Umbilical cord (tissue), 1 donor: ENCODE measurements at regions not wholly inside any gene's neighbourhood (a gene's known extent, or its start where the extent isn't known, plus 50 kb on each side); places are given as distances from the start of the nearest gene placed in this dataset.
"Not testable (repeated sequence)": the region's sequence is repeated elsewhere in the genome, so short reads cannot be mapped to it uniquely, and the experiment has no call there.

ENCODE experiments used
- DNase-seq: peaks from one replicate; pipeline ENCODE4 v3.0.0-alpha.2; 2015; ENCODE audit warnings: low spot score

GRCh38 chr3:154678041-154678654 lies 248.2 kb upstream of the GPR149 start:
- peak; percentile 28 for DNase-seq

DNA sequence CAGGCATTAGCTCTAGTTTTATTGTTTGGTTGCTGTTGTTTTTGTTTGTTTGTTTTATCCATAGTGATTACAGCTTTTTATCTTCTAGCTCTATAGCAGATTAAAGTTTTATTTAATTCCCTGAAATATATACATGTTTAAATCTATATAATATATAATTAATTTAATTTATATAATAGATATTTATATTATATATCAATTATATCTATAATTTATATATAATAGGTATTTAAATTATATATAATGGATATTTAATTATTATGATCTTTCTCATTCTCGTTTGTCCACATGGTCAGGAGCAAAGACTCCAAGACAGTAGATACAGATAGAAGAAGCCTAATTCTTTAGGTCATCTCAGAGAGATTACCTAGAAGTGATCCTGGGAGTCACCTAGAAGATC lies 238.8 kb upstream of the GPR149 start:
- DNase-seq = no peak

GRCh38 chr3:154668187-154668586 lies 238.2 kb upstream of the GPR149 start:
- no peak for DNase-seq

GRCh38 chr3:154666542-154666941 lies 236.6 kb upstream of the GPR149 start:
- no peak for DNase-seq

DNA sequence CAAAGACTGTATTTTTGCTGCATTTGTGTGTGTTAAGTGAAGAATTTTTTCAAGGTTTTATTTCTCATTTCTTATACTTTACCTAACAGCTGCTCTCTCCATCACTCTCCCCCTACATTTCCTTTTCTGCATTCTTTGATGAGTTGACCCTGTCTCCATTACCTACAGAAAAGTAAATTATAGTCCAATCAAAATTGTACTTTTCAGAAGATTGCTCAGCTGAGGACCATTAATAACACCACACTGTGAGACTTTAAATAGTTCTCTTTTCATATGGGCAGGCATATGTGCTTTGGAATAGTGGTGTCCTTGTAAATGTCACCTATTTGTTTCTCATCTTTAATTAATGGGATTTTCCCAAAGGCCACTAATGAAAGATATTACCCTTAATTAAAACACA lies 234.7 kb upstream of the GPR149 start:
- DNase-seq = no peak

GRCh38 chr3:154662851-154663250 lies 232.9 kb upstream of the GPR149 start:
- DNase-seq = no peak

GRCh38 chr3:154660811-154661210 lies 230.8 kb upstream of the GPR149 start:
- no peak for DNase-seq

- DNase-seq = no peak
Measured at GRCh38 chr3:154658000-154658399, 228.0 kb upstream of the GPR149 start.

- DNase-seq = no peak
Measured at GRCh38 chr3:154657218-154657617, 227.2 kb upstream of the GPR149 start.

DNA sequence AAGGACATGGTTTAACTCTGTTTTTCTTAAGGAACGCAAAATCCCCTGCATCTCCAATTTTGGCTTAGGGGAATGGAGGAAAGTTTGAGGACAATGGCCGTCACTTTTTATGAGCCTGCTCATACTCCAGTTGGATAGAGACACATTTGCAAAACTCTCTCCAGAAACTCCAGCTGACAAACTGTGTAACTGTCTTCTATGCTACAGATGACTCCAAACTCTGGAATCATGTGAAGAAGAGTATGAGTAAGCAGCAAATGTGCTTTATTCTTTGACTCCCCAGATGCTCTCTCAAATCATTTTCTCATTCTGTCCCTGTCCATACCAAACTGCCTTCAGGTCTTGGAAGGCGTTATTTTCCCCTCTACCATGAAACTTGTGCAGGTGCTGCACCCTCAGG lies 226.5 kb upstream of the GPR149 start:
- DNase-seq = no peak

- DNase-seq = no peak
Measured at GRCh38 chr3:154642145-154642544, 212.2 kb upstream of the GPR149 start.

DNA sequence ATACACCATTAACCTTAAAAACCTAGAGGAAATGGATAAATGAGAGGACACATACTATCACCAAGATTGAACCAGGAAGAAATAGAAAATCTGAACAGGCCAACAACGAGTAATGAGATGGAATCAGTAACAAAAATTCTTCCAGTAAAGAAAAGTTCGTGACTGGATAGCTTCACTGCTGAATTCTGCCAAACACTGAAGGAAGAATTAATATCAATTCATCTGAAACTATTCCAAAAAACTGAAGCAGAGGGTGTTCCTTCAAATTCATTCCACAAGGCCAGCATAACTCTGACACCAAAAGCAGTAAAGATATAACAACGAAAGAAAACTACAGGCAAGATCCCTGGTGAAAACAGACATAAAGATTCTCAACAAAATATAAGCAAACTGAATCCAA lies 195.8 kb upstream of the GPR149 start:
- DNase-seq = no peak

GRCh38 chr3:154619621-154620020 lies 189.6 kb upstream of the GPR149 start:
- DNase-seq = not testable (repeated sequence)

DNA sequence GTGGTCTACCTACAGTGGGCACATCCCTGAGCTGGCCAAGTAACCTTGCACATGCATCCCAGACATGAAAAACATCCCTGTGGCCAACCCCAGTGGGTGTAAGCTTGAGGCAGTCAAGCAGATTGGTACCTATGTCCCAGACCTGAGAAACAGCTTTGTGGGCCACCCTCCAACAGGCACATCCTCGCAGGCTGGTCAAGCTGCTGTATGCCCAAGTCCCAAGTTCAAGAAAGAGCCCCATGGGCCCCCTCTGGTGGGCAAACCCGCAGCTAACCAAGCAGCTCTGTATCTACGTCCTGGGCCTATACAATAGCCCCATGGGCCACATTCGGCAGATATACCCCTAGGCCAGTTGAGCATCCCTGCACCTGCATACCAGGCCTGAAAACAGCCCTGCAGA lies 186.3 kb upstream of the GPR149 start:
- DNase-seq = no peak

- DNase-seq = peak; percentile 44
Measured at GRCh38 chr3:154615471-154615870, 185.5 kb upstream of the GPR149 start.

- DNase-seq = no peak
Measured at GRCh38 chr3:154614601-154615000, 184.6 kb upstream of the GPR149 start.

- DNase-seq = no peak
Measured at GRCh38 chr3:154614078-154614477, 184.1 kb upstream of the GPR149 start.

GRCh38 chr3:154602241-154602640 lies 172.3 kb upstream of the GPR149 start:
- DNase-seq = no peak

DNA sequence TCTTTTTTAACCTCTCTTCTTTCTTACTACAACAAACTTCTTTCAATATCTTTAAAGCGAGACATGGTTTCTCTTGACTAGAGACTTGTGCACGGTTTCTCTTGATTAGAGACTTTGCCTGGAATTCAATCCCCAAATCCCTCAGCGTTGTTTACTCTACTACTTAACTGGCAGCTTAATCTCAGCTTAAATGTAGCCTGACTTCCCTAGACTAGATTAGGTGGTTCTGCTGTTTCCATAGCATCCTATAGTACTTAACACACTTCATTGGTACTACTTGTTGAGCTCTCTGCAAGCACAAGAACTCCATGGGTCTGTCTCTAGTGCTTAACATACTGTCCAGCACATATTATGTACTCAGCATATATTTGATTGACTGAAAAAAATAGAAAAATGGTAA lies 168.2 kb upstream of the GPR149 start:
- DNase-seq = no peak

DNA sequence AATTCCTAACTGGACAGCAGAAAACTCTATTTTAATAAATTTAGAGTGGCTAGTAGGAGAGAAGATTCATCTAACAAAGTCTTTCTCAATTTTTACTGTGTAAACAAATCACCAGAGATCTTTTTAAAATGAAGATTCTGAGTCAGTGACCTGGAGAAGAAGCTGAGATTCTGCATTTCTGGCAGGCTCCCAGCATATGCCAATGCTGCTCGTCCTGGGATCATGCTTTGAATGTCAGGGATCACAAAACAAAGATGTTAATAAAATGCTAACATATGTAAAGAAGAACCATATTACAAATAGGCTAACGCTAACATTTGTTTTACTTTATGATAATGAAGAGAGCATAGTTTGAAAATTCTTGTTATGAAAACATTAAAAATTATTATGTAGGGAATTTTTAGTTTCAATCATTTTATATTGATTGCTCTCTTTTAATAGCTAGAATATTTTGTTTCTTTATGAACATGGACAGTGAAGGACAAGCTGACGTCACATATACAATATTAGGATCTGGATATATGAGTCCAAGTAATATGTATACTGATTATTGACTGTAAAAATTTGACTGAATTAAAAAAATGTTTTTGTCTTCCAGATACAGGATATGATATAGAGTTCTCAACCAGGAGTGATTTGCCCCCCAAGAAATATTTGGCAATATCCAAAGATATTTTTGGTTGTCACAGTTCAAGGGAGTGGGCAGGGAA lies 160.8 kb upstream of the GPR149 start:
- no peak for DNase-seq

GRCh38 chr3:154588831-154589230 lies 158.8 kb upstream of the GPR149 start:
- peak; percentile 2 for DNase-seq

DNA sequence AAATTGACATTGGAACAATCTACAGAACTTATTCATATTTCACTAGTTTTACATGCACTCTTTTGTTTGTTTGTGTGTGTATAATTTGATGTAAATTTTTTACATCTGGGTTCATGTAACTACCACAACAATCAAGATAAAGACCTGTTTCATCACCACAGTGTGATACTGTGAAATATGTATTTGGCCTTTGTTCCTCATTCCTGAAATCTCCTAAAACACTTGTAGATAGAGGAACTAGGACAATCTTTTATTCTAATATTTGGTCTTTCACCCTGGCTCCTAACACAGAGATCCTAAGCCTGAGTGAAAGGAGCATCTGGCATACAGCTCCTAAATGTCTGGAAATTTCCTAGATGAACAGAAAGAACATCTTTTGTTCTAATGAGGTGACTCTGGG lies 155.0 kb upstream of the GPR149 start:
- DNase-seq = no peak

DNA sequence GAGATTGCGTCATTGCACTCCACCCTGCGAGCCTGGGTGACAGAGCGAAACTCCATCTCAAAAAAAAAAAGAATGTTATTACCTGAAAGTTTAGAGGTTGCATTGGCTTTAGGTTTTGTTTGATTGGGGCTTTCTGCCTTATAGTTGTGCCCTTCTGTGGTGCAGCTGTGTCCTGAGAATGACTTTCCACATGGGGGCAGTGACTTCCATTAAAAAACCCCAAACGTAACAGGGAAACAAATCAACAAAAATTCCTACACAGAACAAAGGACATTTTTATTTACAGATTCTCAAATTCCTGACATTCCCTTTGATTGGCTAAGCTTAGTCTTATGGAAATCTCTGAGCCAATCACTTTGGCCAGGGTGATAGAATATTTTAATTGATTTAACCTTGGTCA lies 154.1 kb upstream of the GPR149 start:
- DNase-seq = no peak
